GM19043 (cell line): ENCODE measurements at regions not wholly inside any gene's neighbourhood (a gene's known extent, or its start where the extent isn't known, plus 50 kb on each side); places are given as distances from the start of the nearest gene placed in this dataset.
A peak's percentile ranks its signal among the peaks of the same experiment; 100 is the strongest.

ENCODE experiments used
- ATAC-seq: cut with Tn5 transposase; IDR thresholded peaks from one replicate; pipeline ENCODE4 v1.9.1; 2021; ENCODE audit warnings: low read depth; ENCODE audit not compliant: unreplicated experiment

GRCh38 chrX:110408949-110409588 lies 50.4 kb downstream of the RTL9 start:
- no peak for ATAC-seq

GRCh38 chrX:110409925-110410324 lies 51.3 kb downstream of the RTL9 start:
- ATAC-seq: no peak

- no peak for ATAC-seq
These were observed 52.0 kb downstream of the RTL9 start for GRCh38 chrX:110410603-110411002.

GRCh38 chrX:110412971-110413726 lies 54.5 kb downstream of the RTL9 start:
- peak; percentile 65 for ATAC-seq

- no peak for ATAC-seq
These were observed 55.1 kb downstream of the RTL9 start for GRCh38 chrX:110413727-110414124.

- ATAC-seq: no peak
These were observed 55.6 kb downstream of the RTL9 start for GRCh38 chrX:110414273-110414672.

- peak; percentile 64 for ATAC-seq
These were observed 56.2 kb downstream of the RTL9 start for GRCh38 chrX:110414679-110415439.

- no peak for ATAC-seq
These were observed 57.0 kb downstream of the RTL9 start for GRCh38 chrX:110415440-110416170.

GRCh38 chrX:110417128-110417527 lies 58.5 kb downstream of the RTL9 start:
- ATAC-seq: no peak

- no peak for ATAC-seq
These were observed 59.9 kb downstream of the RTL9 start for GRCh38 chrX:110418316-110419235.

GRCh38 chrX:110419512-110419911 lies 60.9 kb downstream of the RTL9 start:
- no peak for ATAC-seq

- no peak for ATAC-seq
These were observed 62.3 kb downstream of the RTL9 start for GRCh38 chrX:110420771-110421499.

- ATAC-seq: no peak
These were observed 63.1 kb downstream of the RTL9 start for GRCh38 chrX:110421500-110422455.

GRCh38 chrX:110425222-110426154 lies 66.8 kb downstream of the RTL9 start:
- no peak for ATAC-seq

- no peak for ATAC-seq
These were observed 67.5 kb downstream of the RTL9 start for GRCh38 chrX:110426155-110426504.

- ATAC-seq: no peak
These were observed 68.4 kb downstream of the RTL9 start for GRCh38 chrX:110427076-110427475.

- no peak for ATAC-seq
These were observed 69.5 kb downstream of the RTL9 start for GRCh38 chrX:110428144-110428543.
